ENCODE measurements at regions not wholly inside any gene's neighbourhood (a gene's known extent, or its start where the extent isn't known, plus 50 kb on each side); places are given as distances from the start of the nearest gene placed in this dataset.

DNA sequence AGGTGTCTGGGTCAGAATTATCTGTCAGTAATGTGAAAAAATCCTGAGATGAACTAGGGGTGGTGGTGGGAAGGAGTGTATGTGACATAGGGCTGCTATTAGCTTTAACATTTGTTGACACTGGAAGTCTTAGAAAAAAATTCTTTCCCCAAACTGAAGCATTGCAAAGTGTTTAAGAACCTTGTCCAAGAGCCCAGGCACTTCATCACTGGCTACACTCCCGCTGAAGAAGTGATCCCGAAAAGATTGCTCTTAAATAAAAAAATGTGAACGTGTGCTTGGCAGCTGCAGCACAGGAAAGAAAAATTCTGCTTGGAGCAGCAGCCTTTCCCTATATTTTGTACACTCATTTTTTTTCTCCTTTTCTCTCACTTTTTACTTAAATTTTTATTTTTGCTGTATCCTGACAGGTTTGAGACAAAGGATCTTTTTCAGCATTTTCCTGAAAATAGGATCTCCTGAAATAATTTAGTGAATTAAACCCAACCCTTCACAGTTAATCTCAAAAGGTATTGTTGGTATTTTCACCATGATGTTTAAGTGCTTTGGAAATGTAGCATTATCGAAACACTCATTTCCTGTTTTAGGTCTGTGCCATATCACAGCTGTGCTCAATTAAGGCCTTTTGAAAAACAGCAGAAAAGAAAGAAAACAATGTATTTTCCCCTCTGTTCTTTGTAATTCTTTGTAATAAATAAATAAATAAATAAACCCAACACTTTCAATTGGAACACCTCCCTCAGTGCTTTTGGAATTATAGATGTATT is 477.6 kb downstream of the ZNF385D start:
- POLR2A ChIA-PET: interaction anchor here (0.6 to 0.7 kb wide), 3 partner anchors 24 to 1943 kb away, joined by 3 read pairs; no protein-coding TSS in a partner anchor
- intact Hi-C loops (cut with micrococcal nuclease): no loop called here
- TF ChIP-seq, protein P1, sequence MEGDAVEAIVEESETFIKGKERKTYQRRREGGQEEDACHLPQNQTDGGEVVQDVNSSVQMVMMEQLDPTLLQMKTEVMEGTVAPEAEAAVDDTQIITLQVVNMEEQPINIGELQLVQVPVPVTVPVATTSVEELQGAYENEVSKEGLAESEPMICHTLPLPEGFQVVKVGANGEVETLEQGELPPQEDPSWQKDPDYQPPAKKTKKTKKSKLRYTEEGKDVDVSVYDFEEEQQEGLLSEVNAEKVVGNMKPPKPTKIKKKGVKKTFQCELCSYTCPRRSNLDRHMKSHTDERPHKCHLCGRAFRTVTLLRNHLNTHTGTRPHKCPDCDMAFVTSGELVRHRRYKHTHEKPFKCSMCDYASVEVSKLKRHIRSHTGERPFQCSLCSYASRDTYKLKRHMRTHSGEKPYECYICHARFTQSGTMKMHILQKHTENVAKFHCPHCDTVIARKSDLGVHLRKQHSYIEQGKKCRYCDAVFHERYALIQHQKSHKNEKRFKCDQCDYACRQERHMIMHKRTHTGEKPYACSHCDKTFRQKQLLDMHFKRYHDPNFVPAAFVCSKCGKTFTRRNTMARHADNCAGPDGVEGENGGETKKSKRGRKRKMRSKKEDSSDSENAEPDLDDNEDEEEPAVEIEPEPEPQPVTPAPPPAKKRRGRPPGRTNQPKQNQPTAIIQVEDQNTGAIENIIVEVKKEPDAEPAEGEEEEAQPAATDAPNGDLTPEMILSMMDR (IDR thresholded peaks at IDR 0.05; ENCODE audit: unreplicated experiment): no peak
- CTCF ChIA-PET: interaction anchor here (0.8 kb wide), 1 partner anchor 247 kb away, joined by 3 read pairs; no protein-coding TSS in a partner anchor
- Mint-ChIP-seq H3K9me3 (ENCODE audit: unreplicated experiment) (peaks cover 6% of the 10 kb centered on the region), H3K27me3 (ENCODE audit: insufficient read depth, unreplicated experiment) (no peaks in the 10 kb centered on the region), H3K36me3 (ENCODE audit: insufficient read depth, unreplicated experiment) (no peaks in the 10 kb centered on the region), H3K4me3 (ENCODE audit: unreplicated experiment) (no peak overlapping the region), H3K4me1 (ENCODE audit: insufficient read depth, unreplicated experiment) (no peaks in the 10 kb centered on the region), H3K27ac (ENCODE audit: low read depth, unreplicated experiment) (no peak overlapping the region)
- no TSS peak for BruUV-seq (replicated peaks)
- no peak for DNase-seq (ENCODE audit: unreplicated experiment)

DNA sequence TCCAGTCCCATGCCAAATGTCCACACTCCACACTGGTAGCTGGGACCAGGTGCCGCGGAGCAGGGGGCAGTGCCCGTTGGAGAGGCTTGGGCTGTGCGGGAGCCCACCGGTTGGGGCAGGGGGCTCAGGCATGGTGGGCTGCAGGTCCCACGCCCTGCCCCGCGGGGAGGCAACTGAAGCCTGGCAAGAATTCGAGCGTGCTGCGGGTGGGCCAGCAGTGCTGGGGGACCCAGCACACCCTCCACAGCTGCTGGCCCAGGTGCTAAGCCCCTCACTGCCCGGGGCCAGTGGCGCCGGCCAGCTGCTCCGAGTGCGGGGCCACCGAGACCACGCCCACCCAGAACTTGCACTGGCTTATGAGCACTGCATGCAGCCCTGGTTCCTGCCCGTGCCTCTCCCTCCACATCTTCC is 479.4 kb downstream of the ZNF385D start:
- no TSS peak for BruUV-seq (replicated peaks)
- ChIA-PET POLR2A (no interaction called here), CTCF (interaction anchor here (0.6 to 0.7 kb wide), 4 partner anchors 143 to 1082 kb away, joined by 3 read pairs; no protein-coding TSS in a partner anchor)
- intact Hi-C loops (cut with micrococcal nuclease): no loop called here
- DNase-seq (ENCODE audit: unreplicated experiment): no peak
- TF ChIP-seq, protein P1 (IDR thresholded peaks at IDR 0.05; ENCODE audit: unreplicated experiment): no peak
- no peaks in the 10 kb centered on the region for H3K4me1 Mint-ChIP-seq (ENCODE audit: insufficient read depth, unreplicated experiment)
- no peak overlapping the region for H3K27ac Mint-ChIP-seq (ENCODE audit: low read depth, unreplicated experiment)
- H3K27me3 Mint-ChIP-seq (ENCODE audit: insufficient read depth, unreplicated experiment): no peaks in the 10 kb centered on the region
- no peak overlapping the region for H3K4me3 Mint-ChIP-seq (ENCODE audit: unreplicated experiment)
- H3K9me3 Mint-ChIP-seq (ENCODE audit: unreplicated experiment): peaks cover 6% of the 10 kb centered on the region
- no peaks in the 10 kb centered on the region for H3K36me3 Mint-ChIP-seq (ENCODE audit: insufficient read depth, unreplicated experiment)

DNA sequence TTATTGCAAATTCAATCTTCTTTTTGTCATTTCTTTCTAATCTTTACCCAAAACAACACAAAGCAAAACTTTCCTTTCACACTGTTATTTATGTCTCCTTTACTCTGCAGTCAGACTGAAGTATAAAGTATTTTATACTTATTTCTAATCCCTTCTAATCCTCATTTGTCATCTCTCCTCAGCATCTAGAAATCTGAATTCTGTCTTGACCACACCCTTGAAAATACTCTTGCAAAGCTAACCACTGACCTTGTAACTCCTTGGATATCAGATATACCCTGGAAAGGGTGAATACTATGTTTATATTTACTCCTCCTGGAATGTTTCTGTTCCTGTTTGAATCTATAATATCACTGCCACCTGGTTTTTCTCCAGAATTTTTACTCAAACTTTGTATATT is 481.1 kb downstream of the ZNF385D start:
- Mint-ChIP-seq H3K36me3 (ENCODE audit: insufficient read depth, unreplicated experiment) (peaks cover 6% of the 10 kb centered on the region), H3K9me3 (ENCODE audit: unreplicated experiment) (no peaks in the 10 kb centered on the region), H3K27ac (ENCODE audit: low read depth, unreplicated experiment) (no peak overlapping the region), H3K4me1 (ENCODE audit: insufficient read depth, unreplicated experiment) (no peaks in the 10 kb centered on the region), H3K27me3 (ENCODE audit: insufficient read depth, unreplicated experiment) (no peaks in the 10 kb centered on the region), H3K4me3 (ENCODE audit: unreplicated experiment) (no peak overlapping the region)
- CTCF ChIA-PET: interaction anchor here (0.6 kb wide), 1 partner anchor 20 kb away, joined by 3 read pairs; no protein-coding TSS in a partner anchor
- intact Hi-C loops (cut with micrococcal nuclease): no loop called here
- TF ChIP-seq, protein P1 (IDR thresholded peaks at IDR 0.05; ENCODE audit: unreplicated experiment): no peak
- POLR2A ChIA-PET: no interaction called here
- BruUV-seq (replicated peaks): no TSS peak
- no peak for DNase-seq (ENCODE audit: unreplicated experiment)

DNA sequence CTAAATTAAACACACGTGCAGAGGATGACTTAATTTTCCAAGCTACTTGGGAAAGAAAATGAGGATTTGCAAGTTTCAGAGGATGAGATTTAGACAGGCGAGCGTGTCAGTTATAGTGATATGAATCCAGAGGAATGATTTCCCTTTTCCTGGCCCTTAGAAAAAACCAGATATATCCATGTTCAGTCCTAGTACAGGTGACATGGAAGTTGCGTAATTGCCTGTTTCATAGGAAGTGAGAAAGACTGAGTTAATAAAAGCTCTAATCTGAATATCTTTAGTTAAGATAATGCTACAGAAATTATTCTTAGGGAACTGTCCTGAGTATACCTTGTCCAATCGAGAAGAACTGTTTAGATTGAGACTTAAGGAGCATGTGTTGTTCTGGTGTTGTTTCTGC is 490.5 kb downstream of the ZNF385D start:
- Mint-ChIP-seq H3K27ac (ENCODE audit: low read depth, unreplicated experiment) (no peak overlapping the region), H3K36me3 (ENCODE audit: insufficient read depth, unreplicated experiment) (peaks cover 2% of the 10 kb centered on the region), H3K27me3 (ENCODE audit: insufficient read depth, unreplicated experiment) (no peaks in the 10 kb centered on the region), H3K4me1 (ENCODE audit: insufficient read depth, unreplicated experiment) (peaks cover 5% of the 10 kb centered on the region), H3K4me3 (ENCODE audit: unreplicated experiment) (no peak overlapping the region), H3K9me3 (ENCODE audit: unreplicated experiment) (no peaks in the 10 kb centered on the region)
- TF ChIP-seq, protein P1 (IDR thresholded peaks at IDR 0.05; ENCODE audit: unreplicated experiment): no peak
- POLR2A ChIA-PET: no interaction called here
- intact Hi-C loops (cut with micrococcal nuclease): no loop called here
- no peak for DNase-seq (ENCODE audit: unreplicated experiment)
- no TSS peak for BruUV-seq (replicated peaks)
- CTCF ChIA-PET: interaction anchor here (0.9 kb wide), 1 partner anchor 19 kb away, joined by 3 read pairs; no protein-coding TSS in a partner anchor
